GM12878 (cell line): ENCODE measurements at regions not wholly inside any gene's neighbourhood (a gene's known extent, or its start where the extent isn't known, plus 50 kb on each side); places are given as distances from the start of the nearest gene placed in this dataset.

Experiments used
- BCL3 ChIP-seq: IDR thresholded peaks from 2 replicates; pipeline ENCODE4 v1.6.1; 2011; ENCODE audit warnings: borderline replicate concordance, low read depth, mild to moderate bottlenecking, moderate library complexity, low read length; ENCODE audit not compliant: insufficient read depth, poor library complexity, severe bottlenecking
- CEBPZ ChIP-seq: fragments of 150-350 bp; IDR thresholded peaks from 2 replicates; pipeline ENCODE4 v1.6.1; 2016; ENCODE audit warnings: low read depth, low read length
- HCFC1 ChIP-seq: fragments of 150-350 bp; IDR thresholded peaks from 2 replicates; pipeline ENCODE4 v1.6.1; 2014; ENCODE audit warnings: low read length
- IKZF2 ChIP-seq, 2 experiments: fragments of 450-650 bp; IDR thresholded peaks; 2 replicates each; pipeline ENCODE4 v1.6.1; 2017; ENCODE audit warnings: mild to moderate bottlenecking in 2 of 2, moderate library complexity in 2 of 2
- KLF5 ChIP-seq: fragments of 450-650 bp; IDR thresholded peaks from 2 replicates; pipeline ENCODE4 v1.6.1; 2014; ENCODE audit warnings: mild to moderate bottlenecking; ENCODE audit not compliant: partially characterized antibody
- NRF1 ChIP-seq: conservative IDR thresholded peaks from 2 replicates; pipeline ENCODE4 v1.6.1; 2011; ENCODE audit warnings: mild to moderate bottlenecking, low read depth, low read length, improper control_type of control experiment
- SP1 ChIP-seq: IDR thresholded peaks from one replicate; pipeline ENCODE4 v1.6.1; 2011; ENCODE audit warnings: low read depth, low read length
- USF2 ChIP-seq: IDR thresholded peaks from 2 replicates; pipeline ENCODE4 v1.6.1; 2011; ENCODE audit warnings: low read depth, low read length, improper control_type of control experiment, borderline replicate concordance
- YBX1 ChIP-seq: fragments of 450-650 bp; IDR thresholded peaks from 2 replicates; pipeline ENCODE4 v1.6.1; 2016; ENCODE audit warnings: antibody characterized with exemption

GRCh38 chr3:68045976-68046375, 391.6 kb upstream of the SUCLG2 start (continued):
- TF ChIP-seq CEBPZ (no peak), IKZF2 (IDR thresholded peaks at IDR 0.05) (no peak), USF2 (no peak), KLF5 (no peak), BCL3 (no peak), SP1 (no peak), YBX1 (no peak), NRF1 (no peak), HCFC1 (no peak)
